ENCODE measurements at regions not wholly inside any gene's neighbourhood (a gene's known extent, or its start where the extent isn't known, plus 50 kb on each side); places are given as distances from the start of the nearest gene placed in this dataset.

GRCh38 chr10:21021843-21022594, 124.9 kb upstream of the NEBL start:
- Mint-ChIP-seq H3K9me3 (peaks cover 5% of the 10 kb centered on the region), H3K27ac (no peak overlapping the region), H3K27me3 (ENCODE audit: low read depth) (no peaks in the 10 kb centered on the region), H3K4me1 (ENCODE audit: low read depth) (no peaks in the 10 kb centered on the region), H3K4me3 (no peak overlapping the region), H3K36me3 (ENCODE audit: low read depth) (no peaks in the 10 kb centered on the region)

GRCh38 chr10:21021231-21021630, 124.1 kb upstream of the NEBL start:
- Mint-ChIP-seq H3K4me3 (no peak overlapping the region), H3K36me3 (ENCODE audit: low read depth) (no peaks in the 10 kb centered on the region), H3K27ac (no peak overlapping the region), H3K27me3 (ENCODE audit: low read depth) (no peaks in the 10 kb centered on the region), H3K9me3 (peaks cover 5% of the 10 kb centered on the region), H3K4me1 (ENCODE audit: low read depth) (no peaks in the 10 kb centered on the region)

GRCh38 chr10:21020545-21020944, 123.4 kb upstream of the NEBL start:
- no peaks in the 10 kb centered on the region for H3K4me1 Mint-ChIP-seq (ENCODE audit: low read depth)
- no peak overlapping the region for H3K27ac Mint-ChIP-seq
- H3K27me3 Mint-ChIP-seq (ENCODE audit: low read depth), result no peaks in the 10 kb centered on the region
- H3K9me3 Mint-ChIP-seq, result peaks cover 5% of the 10 kb centered on the region
- no peak overlapping the region for H3K4me3 Mint-ChIP-seq
- H3K36me3 Mint-ChIP-seq (ENCODE audit: low read depth), result no peaks in the 10 kb centered on the region

- Mint-ChIP-seq H3K27me3 (ENCODE audit: low read depth) (no peaks in the 10 kb centered on the region), H3K27ac (no peak overlapping the region), H3K36me3 (ENCODE audit: low read depth) (no peaks in the 10 kb centered on the region), H3K4me3 (no peak overlapping the region), H3K9me3 (peaks cover 5% of the 10 kb centered on the region), H3K4me1 (ENCODE audit: low read depth) (no peaks in the 10 kb centered on the region)
Observed at GRCh38 chr10:21019436-21019835, 122.3 kb upstream of the NEBL start.

- Mint-ChIP-seq H3K36me3 (ENCODE audit: low read depth) (no peaks in the 10 kb centered on the region), H3K27ac (no peak overlapping the region), H3K27me3 (ENCODE audit: low read depth) (no peaks in the 10 kb centered on the region), H3K4me3 (no peak overlapping the region), H3K4me1 (ENCODE audit: low read depth) (no peaks in the 10 kb centered on the region), H3K9me3 (peaks cover 5% of the 10 kb centered on the region)
Observed at GRCh38 chr10:21015851-21016250, 118.7 kb upstream of the NEBL start.

GRCh38 chr10:21014141-21014540, 117.0 kb upstream of the NEBL start:
- no peaks in the 10 kb centered on the region for H3K36me3 Mint-ChIP-seq (ENCODE audit: low read depth)
- H3K27ac Mint-ChIP-seq, result no peak overlapping the region
- peaks cover 2% of the 10 kb centered on the region for H3K9me3 Mint-ChIP-seq
- no peaks in the 10 kb centered on the region for H3K4me1 Mint-ChIP-seq (ENCODE audit: low read depth)
- no peak overlapping the region for H3K4me3 Mint-ChIP-seq
- H3K27me3 Mint-ChIP-seq (ENCODE audit: low read depth), result no peaks in the 10 kb centered on the region

- Mint-ChIP-seq H3K27me3 (ENCODE audit: low read depth) (no peaks in the 10 kb centered on the region), H3K36me3 (ENCODE audit: low read depth) (no peaks in the 10 kb centered on the region), H3K4me1 (ENCODE audit: low read depth) (no peaks in the 10 kb centered on the region), H3K4me3 (no peak overlapping the region), H3K27ac (no peak overlapping the region), H3K9me3 (no peaks in the 10 kb centered on the region)
Observed at GRCh38 chr10:21011433-21012018, 114.4 kb upstream of the NEBL start.

- no peaks in the 10 kb centered on the region for H3K4me1 Mint-ChIP-seq (ENCODE audit: low read depth)
Observed at GRCh38 chr10:21010615-21011014, 113.5 kb upstream of the NEBL start.

GRCh38 chr10:21003240-21003822, 106.2 kb upstream of the NEBL start:
- Mint-ChIP-seq H3K4me3 (no peak overlapping the region), H3K27me3 (ENCODE audit: low read depth) (no peaks in the 10 kb centered on the region), H3K9me3 (no peaks in the 10 kb centered on the region), H3K36me3 (ENCODE audit: low read depth) (no peaks in the 10 kb centered on the region), H3K27ac (no peak overlapping the region), H3K4me1 (ENCODE audit: low read depth) (no peaks in the 10 kb centered on the region)

More at GRCh38 chr10:21010615-21011014, 113.5 kb upstream of the NEBL start:
- Mint-ChIP-seq H3K9me3 (no peaks in the 10 kb centered on the region), H3K27ac (no peak overlapping the region), H3K4me3 (no peak overlapping the region), H3K27me3 (ENCODE audit: low read depth) (no peaks in the 10 kb centered on the region), H3K36me3 (ENCODE audit: low read depth) (no peaks in the 10 kb centered on the region)

- H3K4me1 Mint-ChIP-seq (ENCODE audit: low read depth), result no peaks in the 10 kb centered on the region
Observed at GRCh38 chr10:21002091-21002878, 105.2 kb upstream of the NEBL start.

GRCh38 chr10:20999699-21000098, 102.6 kb upstream of the NEBL start:
- no peak overlapping the region for H3K4me3 Mint-ChIP-seq
- H3K27me3 Mint-ChIP-seq (ENCODE audit: low read depth), result no peaks in the 10 kb centered on the region
- no peaks in the 10 kb centered on the region for H3K9me3 Mint-ChIP-seq
- H3K36me3 Mint-ChIP-seq (ENCODE audit: low read depth), result no peaks in the 10 kb centered on the region
- no peaks in the 10 kb centered on the region for H3K4me1 Mint-ChIP-seq (ENCODE audit: low read depth)
- H3K27ac Mint-ChIP-seq, result no peak overlapping the region

More at GRCh38 chr10:21002091-21002878, 105.2 kb upstream of the NEBL start:
- Mint-ChIP-seq H3K27ac (no peak overlapping the region), H3K9me3 (no peaks in the 10 kb centered on the region), H3K27me3 (ENCODE audit: low read depth) (no peaks in the 10 kb centered on the region), H3K36me3 (ENCODE audit: low read depth) (no peaks in the 10 kb centered on the region), H3K4me3 (no peak overlapping the region)

GRCh38 chr10:20998036-20998435, 100.9 kb upstream of the NEBL start:
- H3K27me3 Mint-ChIP-seq (ENCODE audit: low read depth), result no peaks in the 10 kb centered on the region
- no peak overlapping the region for H3K4me3 Mint-ChIP-seq
- H3K9me3 Mint-ChIP-seq, result no peaks in the 10 kb centered on the region
- no peaks in the 10 kb centered on the region for H3K36me3 Mint-ChIP-seq (ENCODE audit: low read depth)
- H3K27ac Mint-ChIP-seq, result no peak overlapping the region
- H3K4me1 Mint-ChIP-seq (ENCODE audit: low read depth), result no peaks in the 10 kb centered on the region

GRCh38 chr10:20995123-20995987, 98.2 kb upstream of the NEBL start:
- H3K36me3 Mint-ChIP-seq (ENCODE audit: low read depth), result no peaks in the 10 kb centered on the region
- H3K27ac Mint-ChIP-seq, result no peak overlapping the region
- H3K27me3 Mint-ChIP-seq (ENCODE audit: low read depth), result no peaks in the 10 kb centered on the region

More at GRCh38 chr10:20995123-20995987, 98.2 kb upstream of the NEBL start:
- Mint-ChIP-seq H3K9me3 (no peaks in the 10 kb centered on the region), H3K4me1 (ENCODE audit: low read depth) (no peaks in the 10 kb centered on the region), H3K4me3 (no peak overlapping the region)

All from T-helper 1 cell treated with Interleukin-12 subunit alpha and Interleukin-12 subunit beta and Interleukin-4 antibody, amounts not matched to agents 30 μg/mL and 1 μg/mL, for 36 hours (primary cell).